ENCODE measurements at regions not wholly inside any gene's neighbourhood (a gene's known extent, or its start where the extent isn't known, plus 50 kb on each side); places are given as distances from the start of the nearest gene placed in this dataset.

DNA sequence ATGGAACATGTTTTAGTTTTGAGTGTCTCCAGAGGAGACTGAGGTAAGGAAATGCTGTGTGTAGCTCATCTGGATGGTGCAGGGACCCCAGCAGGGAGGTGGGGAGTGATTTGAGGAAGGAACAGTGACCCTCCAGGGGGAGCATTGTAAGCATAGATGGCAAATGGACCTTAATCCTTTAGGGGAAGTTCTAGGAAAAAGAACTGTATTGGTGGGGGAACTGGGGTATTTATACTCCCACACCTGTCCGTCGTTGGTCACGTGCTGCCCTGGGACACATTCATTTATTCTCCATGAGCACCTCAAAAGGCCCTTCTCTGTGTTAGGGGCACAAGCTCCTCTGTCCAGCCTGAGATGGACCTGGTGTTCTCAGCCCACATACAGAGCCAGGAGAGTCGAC lies 233.9 kb upstream of the HDAC4 start:
- no peaks in the 10 kb centered on the region for H3K9me1 ChIP-seq (replicated peaks; ENCODE audit: control insufficient read depth, extremely low read depth, insufficient read depth, low read length)
- no peak for TF ChIP-seq POLR2AphosphoS5 (IDR thresholded peaks at IDR 0.05; ENCODE audit: insufficient read depth, low read depth, low read length)
- no peak overlapping the region for H3K9ac ChIP-seq (replicated peaks; ENCODE audit: extremely low read depth, insufficient read depth, low read length)
- H3K9me3 ChIP-seq (replicated peaks; ENCODE audit: control insufficient read depth, insufficient read depth, low read length): peaks cover 5% of the 10 kb centered on the region
- H3K4me3 ChIP-seq (replicated peaks in 1 of 3; ENCODE audit: insufficient read depth in 1 of 3, low read depth in 1 of 3, low read length in 3 of 3): no peak overlapping the region
- dilution Hi-C loops (cut with MboI; ENCODE audit: extremely low pct_ligation_motif_present, low sequenced_read_pairs) (no loop called here), intact Hi-C loops (cut with micrococcal nuclease) (no loop called here)
- FAIRE-seq (no peak), DNase-seq (ENCODE audit: low read depth, low spot score) (no peak)
- POLR2A ChIA-PET: no interaction called here
- H4K20me1 ChIP-seq (replicated peaks; ENCODE audit: control insufficient read depth, extremely low read depth, insufficient read depth, low read length): no peaks in the 10 kb centered on the region
- no TSS peak for BruUV-seq (replicated peaks)
- H3K36me3 ChIP-seq (ENCODE audit: control insufficient read depth in 2 of 2, extremely low read depth in 1 of 2, insufficient read depth in 2 of 2, low read length in 2 of 2): no peaks in the 10 kb centered on the region
- H3K4me2 ChIP-seq (ENCODE audit: insufficient read depth, low read length): no peak overlapping the region
- no peak overlapping the region for H2AFZ ChIP-seq (ENCODE audit: low read depth, low read length)
- H3K27ac ChIP-seq (ENCODE audit: insufficient read depth, low read depth, low read length): no peak overlapping the region
- H3K27me3 ChIP-seq (ENCODE audit: control insufficient read depth in 2 of 2, insufficient read depth in 2 of 2, low read length in 2 of 2): no peaks in the 10 kb centered on the region
- CTCF ChIA-PET: no interaction called here
- no peaks in the 10 kb centered on the region for H3K4me1 ChIP-seq (ENCODE audit: control insufficient read depth, extremely low read depth, insufficient read depth, low read length)
- H3K79me2 ChIP-seq (ENCODE audit: control insufficient read depth, insufficient read depth, low read length): no peaks in the 10 kb centered on the region

DNA sequence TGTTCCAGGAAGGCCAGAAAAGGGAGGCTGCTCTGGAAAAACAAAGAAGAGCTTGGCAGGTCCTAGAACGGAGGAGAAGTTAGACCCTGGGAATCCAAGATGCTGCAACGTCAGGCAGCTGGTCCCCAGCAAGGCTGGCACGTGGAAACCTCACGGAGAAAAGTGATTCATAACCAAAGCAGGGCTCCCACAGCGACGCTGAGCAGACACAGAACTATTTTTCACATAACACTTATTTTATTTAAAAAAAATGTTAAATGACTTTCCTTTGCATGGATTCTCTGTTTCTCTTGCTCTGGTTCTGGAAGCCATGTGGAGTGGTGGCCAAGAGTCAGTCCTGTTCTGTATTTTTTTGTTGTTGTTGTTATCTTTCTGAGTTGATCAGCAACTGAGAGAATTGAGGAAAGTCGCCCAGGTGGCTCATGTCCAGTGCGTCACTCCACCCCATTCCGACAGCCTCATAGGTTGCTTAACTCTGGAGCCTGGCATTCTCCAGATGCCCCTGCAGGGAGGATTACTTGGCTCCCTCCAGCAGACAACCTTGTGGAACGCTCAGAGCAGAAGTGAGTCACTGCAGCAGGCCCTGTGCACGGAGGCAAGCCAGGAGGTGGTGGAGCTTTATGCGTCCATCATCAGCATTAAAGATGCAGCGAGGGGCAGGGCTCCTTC lies 229.9 kb upstream of the HDAC4 start:
- FAIRE-seq: no peak
- BruUV-seq (replicated peaks): no TSS peak
- no peaks in the 10 kb centered on the region for H3K4me1 ChIP-seq (ENCODE audit: control insufficient read depth, extremely low read depth, insufficient read depth, low read length)
- no peaks in the 10 kb centered on the region for H3K79me2 ChIP-seq (ENCODE audit: control insufficient read depth, insufficient read depth, low read length)
- peaks cover 5% of the 10 kb centered on the region for H3K9me3 ChIP-seq (replicated peaks; ENCODE audit: control insufficient read depth, insufficient read depth, low read length)
- ChIA-PET POLR2A (no interaction called here), CTCF (no interaction called here)
- dilution Hi-C loops (cut with MboI; ENCODE audit: extremely low pct_ligation_motif_present, low sequenced_read_pairs): no loop called here
- H3K4me2 ChIP-seq (ENCODE audit: insufficient read depth, low read length): no peak overlapping the region
- H3K36me3 ChIP-seq (ENCODE audit: control insufficient read depth in 2 of 2, extremely low read depth in 1 of 2, insufficient read depth in 2 of 2, low read length in 2 of 2): no peaks in the 10 kb centered on the region
- no peak overlapping the region for H3K27ac ChIP-seq (ENCODE audit: insufficient read depth, low read depth, low read length)
- TF ChIP-seq EZH2 (IDR thresholded peaks at IDR 0.05; ENCODE audit: borderline replicate concordance, low read depth, low read length, severe bottlenecking) (no peak), MYC (IDR thresholded peaks at IDR 0.05; ENCODE audit: low read depth, low read length) (no peak), POLR2A (IDR thresholded peaks at IDR 0.05; ENCODE audit: low read depth, low read length) (no peak), GATA2 (IDR thresholded peaks at IDR 0.05; ENCODE audit: insufficient read depth, insufficient read length, low read depth, low read length) (no peak), JUN (IDR thresholded peaks at IDR 0.05; ENCODE audit: borderline replicate concordance, insufficient read depth, insufficient read length, low read depth) (no peak), FOS (IDR thresholded peaks at IDR 0.05; ENCODE audit: borderline replicate concordance, insufficient read depth, low read length) (no peak), POLR2AphosphoS5 (IDR thresholded peaks at IDR 0.05; ENCODE audit: insufficient read depth, low read depth, low read length) (no peak)
- TF ChIP-seq, protein P1, sequence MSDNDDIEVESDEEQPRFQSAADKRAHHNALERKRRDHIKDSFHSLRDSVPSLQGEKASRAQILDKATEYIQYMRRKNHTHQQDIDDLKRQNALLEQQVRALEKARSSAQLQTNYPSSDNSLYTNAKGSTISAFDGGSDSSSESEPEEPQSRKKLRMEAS (IDR thresholded peaks at IDR 0.05; ENCODE audit: insufficient read depth, insufficient read length): no peak
- TF ChIP-seq, protein P2, sequence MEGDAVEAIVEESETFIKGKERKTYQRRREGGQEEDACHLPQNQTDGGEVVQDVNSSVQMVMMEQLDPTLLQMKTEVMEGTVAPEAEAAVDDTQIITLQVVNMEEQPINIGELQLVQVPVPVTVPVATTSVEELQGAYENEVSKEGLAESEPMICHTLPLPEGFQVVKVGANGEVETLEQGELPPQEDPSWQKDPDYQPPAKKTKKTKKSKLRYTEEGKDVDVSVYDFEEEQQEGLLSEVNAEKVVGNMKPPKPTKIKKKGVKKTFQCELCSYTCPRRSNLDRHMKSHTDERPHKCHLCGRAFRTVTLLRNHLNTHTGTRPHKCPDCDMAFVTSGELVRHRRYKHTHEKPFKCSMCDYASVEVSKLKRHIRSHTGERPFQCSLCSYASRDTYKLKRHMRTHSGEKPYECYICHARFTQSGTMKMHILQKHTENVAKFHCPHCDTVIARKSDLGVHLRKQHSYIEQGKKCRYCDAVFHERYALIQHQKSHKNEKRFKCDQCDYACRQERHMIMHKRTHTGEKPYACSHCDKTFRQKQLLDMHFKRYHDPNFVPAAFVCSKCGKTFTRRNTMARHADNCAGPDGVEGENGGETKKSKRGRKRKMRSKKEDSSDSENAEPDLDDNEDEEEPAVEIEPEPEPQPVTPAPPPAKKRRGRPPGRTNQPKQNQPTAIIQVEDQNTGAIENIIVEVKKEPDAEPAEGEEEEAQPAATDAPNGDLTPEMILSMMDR (IDR thresholded peaks at IDR 0.05; ENCODE audit: extremely low read depth in 1 of 2, insufficient read depth in 1 of 2, low read depth in 1 of 2, low read length in 2 of 2): no peak
- no peak overlapping the region for H2AFZ ChIP-seq (ENCODE audit: low read depth, low read length)
- intact Hi-C loops (cut with micrococcal nuclease): no loop called here
- H3K9ac ChIP-seq (replicated peaks; ENCODE audit: extremely low read depth, insufficient read depth, low read length): no peak overlapping the region
- no peak overlapping the region for H3K4me3 ChIP-seq (replicated peaks in 1 of 3; ENCODE audit: insufficient read depth in 1 of 3, low read depth in 1 of 3, low read length in 3 of 3)
- no peaks in the 10 kb centered on the region for H3K27me3 ChIP-seq (ENCODE audit: control insufficient read depth in 2 of 2, insufficient read depth in 2 of 2, low read length in 2 of 2)
- H4K20me1 ChIP-seq (replicated peaks; ENCODE audit: control insufficient read depth, extremely low read depth, insufficient read depth, low read length): no peaks in the 10 kb centered on the region
- DNase-seq (ENCODE audit: low read depth, low spot score): no peak
- H3K9me1 ChIP-seq (replicated peaks; ENCODE audit: control insufficient read depth, extremely low read depth, insufficient read depth, low read length): no peaks in the 10 kb centered on the region
